ENCODE measurements at regions not wholly inside any gene's neighbourhood (a gene's known extent, or its start where the extent isn't known, plus 50 kb on each side); places are given as distances from the start of the nearest gene placed in this dataset.

- no peaks in the 10 kb centered on the region for H3K9me3 ChIP-seq (ENCODE audit: insufficient read depth, low read length)
- TF ChIP-seq CTCF (IDR thresholded peaks at IDR 0.05; ENCODE audit: low read depth, low read length) (no peak), EZH2phosphoT487 (IDR thresholded peaks at IDR 0.05; ENCODE audit: low read depth) (no peak)
- no peak overlapping the region for H3K9ac ChIP-seq (ENCODE audit: low read length)
- no peaks in the 10 kb centered on the region for H3K4me1 ChIP-seq (ENCODE audit: low read length)
- H3K4me2 ChIP-seq (ENCODE audit: low read length) = no peak overlapping the region
- peaks cover 64% of the 10 kb centered on the region for H3K27me3 ChIP-seq (ENCODE audit: low read depth, low read length)
- no peak overlapping the region for H3K27ac ChIP-seq (ENCODE audit: low read length)
- H3K36me3 ChIP-seq (replicated peaks; ENCODE audit: low read depth, low read length) = no peaks in the 10 kb centered on the region
- no peaks in the 10 kb centered on the region for H3K79me2 ChIP-seq (ENCODE audit: low read length)
- H4K20me1 ChIP-seq (ENCODE audit: insufficient read depth, low read length) = no peaks in the 10 kb centered on the region
- no peak overlapping the region for H2AFZ ChIP-seq (ENCODE audit: low read depth, low read length)
- no peak overlapping the region for H3K4me3 ChIP-seq (ENCODE audit: low read length)
Observed at GRCh38 chr20:5410470-5410869, 93.7 kb upstream of the PROKR2 start.

GRCh38 chr20:5402903-5403531, 86.3 kb upstream of the PROKR2 start:
- Histone ChIP-seq H3K27ac (ENCODE audit: low read length) (no peak overlapping the region), H3K4me1 (ENCODE audit: low read length) (no peaks in the 10 kb centered on the region), H3K27me3 (ENCODE audit: low read depth, low read length) (peaks cover 11% of the 10 kb centered on the region; the same call in 1 of the 2 replicates), H3K79me2 (ENCODE audit: low read length) (no peaks in the 10 kb centered on the region), H4K20me1 (ENCODE audit: insufficient read depth, low read length) (no peaks in the 10 kb centered on the region), H3K4me2 (ENCODE audit: low read length) (no peak overlapping the region), H3K9ac (ENCODE audit: low read length) (no peak overlapping the region), H3K4me3 (ENCODE audit: low read length) (no peak overlapping the region), H3K9me3 (ENCODE audit: insufficient read depth, low read length) (no peaks in the 10 kb centered on the region), H3K36me3 (replicated peaks; ENCODE audit: low read depth, low read length) (no peaks in the 10 kb centered on the region), H2AFZ (ENCODE audit: low read depth, low read length) (no peak overlapping the region)
- TF ChIP-seq CTCF (IDR thresholded peaks at IDR 0.05; ENCODE audit: low read depth, low read length) (peak; percentile 70), EZH2phosphoT487 (IDR thresholded peaks at IDR 0.05; ENCODE audit: low read depth) (no peak)

GRCh38 chr20:5401277-5401875, 84.6 kb upstream of the PROKR2 start:
- Histone ChIP-seq H3K27ac (ENCODE audit: low read length) (no peak overlapping the region), H3K36me3 (replicated peaks; ENCODE audit: low read depth, low read length) (no peaks in the 10 kb centered on the region), H3K4me1 (ENCODE audit: low read length) (no peaks in the 10 kb centered on the region), H2AFZ (ENCODE audit: low read depth, low read length) (no peak overlapping the region), H3K9ac (ENCODE audit: low read length) (no peak overlapping the region), H3K79me2 (ENCODE audit: low read length) (no peaks in the 10 kb centered on the region), H3K4me3 (ENCODE audit: low read length) (no peak overlapping the region), H4K20me1 (ENCODE audit: insufficient read depth, low read length) (no peaks in the 10 kb centered on the region), H3K4me2 (ENCODE audit: low read length) (no peak overlapping the region), H3K9me3 (ENCODE audit: insufficient read depth, low read length) (no peaks in the 10 kb centered on the region), H3K27me3 (ENCODE audit: low read depth, low read length) (peaks cover 6% of the 10 kb centered on the region; the same call in 1 of the 2 replicates)
- no peak for TF ChIP-seq EZH2phosphoT487 (IDR thresholded peaks at IDR 0.05; ENCODE audit: low read depth)
- no peak for TF ChIP-seq CTCF (IDR thresholded peaks at IDR 0.05; ENCODE audit: low read depth, low read length)

- Histone ChIP-seq H4K20me1 (ENCODE audit: insufficient read depth, low read length) (no peaks in the 10 kb centered on the region), H3K4me1 (ENCODE audit: low read length) (no peaks in the 10 kb centered on the region), H3K36me3 (replicated peaks; ENCODE audit: low read depth, low read length) (no peaks in the 10 kb centered on the region), H3K79me2 (ENCODE audit: low read length) (no peaks in the 10 kb centered on the region), H3K27ac (ENCODE audit: low read length) (no peak overlapping the region), H3K9me3 (ENCODE audit: insufficient read depth, low read length) (no peaks in the 10 kb centered on the region), H3K27me3 (ENCODE audit: low read depth, low read length) (peaks cover 8% of the 10 kb centered on the region), H3K4me2 (ENCODE audit: low read length) (no peak overlapping the region), H3K4me3 (ENCODE audit: low read length) (no peak overlapping the region), H3K9ac (ENCODE audit: low read length) (no peak overlapping the region), H2AFZ (ENCODE audit: low read depth, low read length) (no peak overlapping the region)
- TF ChIP-seq CTCF (IDR thresholded peaks at IDR 0.05; ENCODE audit: low read depth, low read length) = no peak
- TF ChIP-seq EZH2phosphoT487 (IDR thresholded peaks at IDR 0.05; ENCODE audit: low read depth) = no peak
Observed at GRCh38 chr20:5400164-5400762, 83.5 kb upstream of the PROKR2 start.

Data from OCI-LY3 (cell line).